Body of pancreas (tissue), 4 donors: ENCODE measurements at regions not wholly inside any gene's neighbourhood (a gene's known extent, or its start where the extent isn't known, plus 50 kb on each side); places are given as distances from the start of the nearest gene placed in this dataset.

ENCODE experiments used
- CTCF ChIP-seq, 7 experiments: fragments of 450-650 bp in 4 of 7; fragments of 200-600 bp in 3 of 7; sonication (generic) in 3 of 7; IDR thresholded peaks; one replicate each; pipeline ENCODE4 v1.5.1; 2016 to 2019; ENCODE audit warnings: antibody characterized with exemption in 7 of 7
- POLR2A ChIP-seq, 3 donors: fragments of 450-650 bp; IDR thresholded peaks; one replicate each; pipeline ENCODE4 v1.6.1; 2016; ENCODE audit warnings: antibody characterized with exemption in 3 of 3, mild to moderate bottlenecking in 2 of 3

GRCh38 chr7:125572414-125572813, 642.8 kb upstream of the POT1 start:
- TF ChIP-seq CTCF (IDR thresholded peaks at IDR 0.05) (no peak), POLR2A (IDR thresholded peaks at IDR 0.05) (no peak)
